Stimulated activated CD8-positive, alpha-beta memory T cell treated with anti-CD3 and anti-CD28 coated beads, Interleukin-4, amount 100 ng/mL, for 1 hour (primary cell): ENCODE measurements at regions not wholly inside any gene's neighbourhood (a gene's known extent, or its start where the extent isn't known, plus 50 kb on each side); places are given as distances from the start of the nearest gene placed in this dataset.
A peak's percentile ranks its signal among the peaks of the same experiment; 100 is the strongest.

Source experiments
- DNase-seq, 2 donors: peaks; one replicate each; pipeline ENCODE4 v3.0.0-alpha.2; 2020; ENCODE audit warnings: low read depth in 2 of 2, low spot score in 1 of 2

GRCh38 chr13:22276616-22277015 is 605.7 kb downstream of the FGF9 start:
- no peak for DNase-seq

- DNase-seq: peak; percentile 27 to 54
Observed at GRCh38 chr13:22278336-22278929, 607.6 kb downstream of the FGF9 start.

GRCh38 chr13:22285867-22286266 is 615.0 kb downstream of the FGF9 start:
- DNase-seq: no peak

- no peak for DNase-seq
Observed at GRCh38 chr13:22286338-22286737, 615.5 kb downstream of the FGF9 start.

- DNase-seq: no peak
Observed at GRCh38 chr13:22287343-22287920, 616.6 kb downstream of the FGF9 start.

GRCh38 chr13:22288496-22288895 is 617.6 kb downstream of the FGF9 start:
- DNase-seq: no peak

- DNase-seq: no peak
Observed at GRCh38 chr13:22289711-22290110, 618.8 kb downstream of the FGF9 start.

GRCh38 chr13:22298530-22298929 is 627.7 kb downstream of the FGF9 start:
- DNase-seq: no peak

- DNase-seq: no peak
Observed at GRCh38 chr13:22311734-22312404, 641.0 kb downstream of the FGF9 start.

GRCh38 chr13:22312405-22312803 is 641.5 kb downstream of the FGF9 start:
- DNase-seq: no peak

- no peak for DNase-seq
Observed at GRCh38 chr13:22316494-22317025, 645.7 kb downstream of the FGF9 start.

GRCh38 chr13:22320991-22321390 is 650.1 kb downstream of the FGF9 start:
- DNase-seq: no peak

GRCh38 chr13:22325761-22326160 is 654.9 kb downstream of the FGF9 start:
- no peak for DNase-seq

GRCh38 chr13:22332416-22332815 is 661.5 kb downstream of the FGF9 start:
- DNase-seq: no peak

- DNase-seq: no peak
Observed at GRCh38 chr13:22336460-22336859, 665.6 kb downstream of the FGF9 start.

- no peak for DNase-seq
Observed at GRCh38 chr13:22357132-22357531, 686.3 kb downstream of the FGF9 start.

GRCh38 chr13:22369090-22369489 is 698.2 kb downstream of the FGF9 start:
- no peak for DNase-seq

- no peak for DNase-seq
Observed at GRCh38 chr13:22369840-22370239, 699.0 kb downstream of the FGF9 start.

- DNase-seq: no peak
Observed at GRCh38 chr13:22372261-22372660, 701.4 kb downstream of the FGF9 start.

GRCh38 chr13:22375151-22375550 is 704.3 kb downstream of the FGF9 start:
- no peak for DNase-seq

- DNase-seq: no peak
Observed at GRCh38 chr13:22387899-22388298, 717.0 kb downstream of the FGF9 start.

- no peak for DNase-seq
Observed at GRCh38 chr13:22399801-22400420, 729.0 kb downstream of the FGF9 start.
